ENCODE measurements at regions not wholly inside any gene's neighbourhood (a gene's known extent, or its start where the extent isn't known, plus 50 kb on each side); places are given as distances from the start of the nearest gene placed in this dataset.
"Not testable (repeated sequence)": the region's sequence is repeated elsewhere in the genome, so short reads cannot be mapped to it uniquely, and the experiment has no call there.

DNA sequence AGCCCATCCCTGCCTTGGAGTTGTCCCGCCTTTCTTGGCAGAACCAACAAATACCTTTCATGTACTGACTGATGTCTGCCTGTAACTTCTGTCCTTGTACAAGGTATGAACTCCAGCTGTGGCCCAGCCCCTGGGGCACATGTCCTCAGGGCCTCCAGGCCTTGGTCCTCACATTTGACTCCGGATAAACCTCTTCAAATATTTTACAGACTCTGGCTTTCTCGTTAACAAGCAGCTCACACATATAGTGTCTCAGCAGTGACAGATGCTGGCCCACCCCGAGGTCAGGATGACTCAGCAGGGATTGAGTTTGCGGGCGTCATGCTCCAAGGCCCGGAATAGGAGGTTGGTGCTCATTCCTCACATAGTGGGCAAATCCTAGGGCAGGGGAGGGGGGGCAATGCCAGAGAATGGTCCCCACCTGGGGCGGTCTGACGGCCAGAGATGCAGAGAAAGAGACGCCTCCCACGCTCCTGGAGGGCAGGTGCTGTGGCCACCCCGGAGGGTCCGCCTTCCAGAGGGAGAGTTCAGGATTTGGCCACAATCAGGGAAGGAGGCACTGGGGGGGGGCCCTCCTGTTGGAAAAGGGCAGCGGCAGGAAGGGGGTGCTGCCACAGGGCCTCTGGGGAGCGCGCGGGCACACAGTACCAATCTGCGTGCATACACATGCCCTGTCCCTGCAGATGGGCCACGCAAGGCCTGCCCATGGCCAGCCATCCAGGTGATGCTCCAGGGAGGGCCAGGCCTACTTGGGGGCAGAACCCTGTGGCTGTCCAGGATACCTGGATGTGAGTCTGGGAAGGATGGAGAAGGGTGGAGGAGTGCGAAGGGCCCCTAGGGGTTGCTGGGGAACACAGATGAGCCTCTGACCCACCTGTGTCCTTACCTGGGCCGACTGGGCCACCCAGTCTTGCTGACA lies 58.2 kb upstream of the SPN start:
- not testable (repeated sequence) for H2AFZ ChIP-seq (ENCODE audit: low read depth, low read length); H3K4me3 ChIP-seq (ENCODE audit: low read length); H3K27ac ChIP-seq (ENCODE audit: low read length); H3K36me3 ChIP-seq (replicated peaks; ENCODE audit: low read depth, low read length); H3K9me3 ChIP-seq (ENCODE audit: insufficient read depth, low read length); H3K4me2 ChIP-seq (ENCODE audit: low read length); H3K9ac ChIP-seq (ENCODE audit: low read length); H3K27me3 ChIP-seq (ENCODE audit: low read depth, low read length)
- H3K4me1 ChIP-seq (ENCODE audit: low read length), result peaks cover 42% of the 10 kb centered on the region
- peaks cover 94% of the 10 kb centered on the region for H3K79me2 ChIP-seq (ENCODE audit: low read length)
- peaks cover 46% of the 10 kb centered on the region for H4K20me1 ChIP-seq (ENCODE audit: insufficient read depth, low read length)

DNA sequence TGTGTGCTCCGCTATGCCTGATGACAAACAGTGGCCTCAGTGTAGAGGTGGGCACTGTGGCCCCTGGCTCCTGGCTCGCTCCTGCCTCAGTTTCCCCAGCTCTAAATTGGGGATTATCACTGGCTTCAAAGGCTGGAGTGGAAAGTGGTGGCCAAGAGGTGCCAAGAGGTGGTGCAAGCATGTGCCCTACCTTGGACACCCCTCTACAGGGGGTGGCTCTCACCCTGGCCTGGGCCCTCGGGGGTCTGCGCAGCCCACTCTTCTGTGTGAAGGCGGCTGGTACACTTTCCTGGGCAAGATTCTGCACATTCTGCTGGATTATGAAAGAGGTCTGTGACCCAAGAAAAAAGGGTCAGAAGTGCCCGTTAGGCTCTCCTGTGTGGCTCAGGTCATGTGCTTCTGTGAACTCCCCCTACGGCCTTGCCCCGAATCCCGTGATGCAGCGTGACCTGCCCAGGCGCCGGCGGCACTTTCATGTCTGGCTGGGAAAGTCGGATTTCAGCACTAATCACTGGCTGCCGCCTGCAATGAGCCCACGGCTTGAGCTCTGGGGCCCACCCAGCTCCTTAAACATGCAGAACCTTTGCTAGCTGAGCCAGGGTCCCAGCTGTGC lies 57.3 kb upstream of the SPN start:
- not testable (repeated sequence) for H3K4me3 ChIP-seq (ENCODE audit: low read length); H3K27me3 ChIP-seq (ENCODE audit: low read depth, low read length); H3K36me3 ChIP-seq (replicated peaks; ENCODE audit: low read depth, low read length); H3K9me3 ChIP-seq (ENCODE audit: insufficient read depth, low read length); H2AFZ ChIP-seq (ENCODE audit: low read depth, low read length); H3K27ac ChIP-seq (ENCODE audit: low read length); H3K4me2 ChIP-seq (ENCODE audit: low read length); H3K9ac ChIP-seq (ENCODE audit: low read length)
- H3K79me2 ChIP-seq (ENCODE audit: low read length), result peaks cover 94% of the 10 kb centered on the region
- peaks cover 34% of the 10 kb centered on the region for H3K4me1 ChIP-seq (ENCODE audit: low read length)
- H4K20me1 ChIP-seq (ENCODE audit: insufficient read depth, low read length), result peaks cover 41% of the 10 kb centered on the region

DNA sequence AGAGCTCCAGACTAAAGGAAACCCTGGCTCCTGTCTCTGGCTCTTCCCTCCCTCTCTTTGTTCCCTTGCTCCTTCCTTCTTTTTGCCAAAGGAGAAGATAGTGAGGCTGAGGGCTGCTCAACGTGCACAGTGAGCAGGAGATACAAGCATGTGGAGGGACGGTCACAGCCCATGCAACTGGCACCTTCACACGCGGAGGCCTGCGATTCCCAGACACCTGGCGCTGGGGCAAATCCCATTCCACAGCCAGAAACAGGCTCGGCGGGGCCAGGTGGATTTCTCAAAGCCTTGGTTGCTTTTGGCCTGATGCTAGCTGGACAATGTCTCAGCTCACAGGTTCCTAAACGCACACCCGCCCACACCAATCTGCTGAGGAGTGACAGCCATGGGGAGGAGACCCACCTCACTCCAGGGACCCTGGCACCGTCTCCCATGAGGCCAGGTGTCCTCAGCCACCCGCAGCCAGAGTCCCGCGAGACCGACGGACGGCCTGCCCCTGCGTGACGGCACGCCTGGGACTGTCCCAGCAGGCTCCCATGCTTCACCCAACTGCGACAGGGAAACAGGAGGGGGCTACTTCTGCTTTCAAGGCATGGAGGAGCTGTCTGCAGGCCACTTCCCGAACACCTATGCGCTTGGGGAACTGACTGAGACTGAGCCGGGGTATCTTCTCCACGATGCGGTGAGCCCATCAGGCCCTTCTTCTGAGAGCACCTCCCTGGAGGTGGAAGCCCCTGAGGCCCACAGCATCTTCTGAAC lies 56.2 kb upstream of the SPN start:
- Histone ChIP-seq H3K4me3 (ENCODE audit: low read length) (peak overlapping the region; percentile 45), H3K79me2 (ENCODE audit: low read length) (peaks cover 91% of the 10 kb centered on the region), H3K27ac (ENCODE audit: low read length) (peak overlapping the region; percentile 39), H3K4me1 (ENCODE audit: low read length) (peaks cover 26% of the 10 kb centered on the region), H3K9ac (ENCODE audit: low read length) (peak overlapping the region; percentile 25; the same call in 1 of the 2 replicates), H4K20me1 (ENCODE audit: insufficient read depth, low read length) (peaks cover 36% of the 10 kb centered on the region), H3K4me2 (ENCODE audit: low read length) (peak overlapping the region; percentile 46)
- not testable (repeated sequence) for H2AFZ ChIP-seq (ENCODE audit: low read depth, low read length); H3K9me3 ChIP-seq (ENCODE audit: insufficient read depth, low read length); H3K36me3 ChIP-seq (replicated peaks; ENCODE audit: low read depth, low read length); H3K27me3 ChIP-seq (ENCODE audit: low read depth, low read length)

DNA sequence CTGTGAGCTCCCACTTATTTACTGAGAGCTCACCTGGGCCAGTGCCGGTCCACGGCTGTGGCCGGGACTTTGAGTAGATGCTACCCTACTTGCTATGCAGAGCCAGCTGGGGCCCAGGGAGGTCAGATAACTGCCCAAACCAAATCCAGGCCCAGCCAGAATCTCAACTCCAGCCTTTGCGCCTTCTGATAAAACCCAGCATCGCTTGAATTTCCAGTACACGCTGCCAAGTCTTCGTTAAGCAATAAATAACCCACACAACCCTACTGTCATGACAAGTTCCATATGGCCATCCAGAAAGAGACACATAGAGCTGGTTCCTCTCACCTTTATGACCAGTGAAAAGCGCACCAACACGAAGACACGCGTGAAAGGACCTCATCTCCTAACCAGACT lies 55.6 kb upstream of the SPN start:
- peaks cover 89% of the 10 kb centered on the region for H3K79me2 ChIP-seq (ENCODE audit: low read length)
- peaks cover 31% of the 10 kb centered on the region for H4K20me1 ChIP-seq (ENCODE audit: insufficient read depth, low read length)
- peak overlapping the region; percentile 11; the same call in 1 of the 2 replicates for H3K27ac ChIP-seq (ENCODE audit: low read length)
- H3K9me3 ChIP-seq (ENCODE audit: insufficient read depth, low read length); H3K36me3 ChIP-seq (replicated peaks; ENCODE audit: low read depth, low read length); H3K9ac ChIP-seq (ENCODE audit: low read length); H2AFZ ChIP-seq (ENCODE audit: low read depth, low read length); H3K27me3 ChIP-seq (ENCODE audit: low read depth, low read length): not testable (repeated sequence)
- peaks cover 21% of the 10 kb centered on the region for H3K4me1 ChIP-seq (ENCODE audit: low read length)
- H3K4me3 ChIP-seq (ENCODE audit: low read length), result peak overlapping the region; percentile 45
- peak overlapping the region; percentile 46 for H3K4me2 ChIP-seq (ENCODE audit: low read length)

DNA sequence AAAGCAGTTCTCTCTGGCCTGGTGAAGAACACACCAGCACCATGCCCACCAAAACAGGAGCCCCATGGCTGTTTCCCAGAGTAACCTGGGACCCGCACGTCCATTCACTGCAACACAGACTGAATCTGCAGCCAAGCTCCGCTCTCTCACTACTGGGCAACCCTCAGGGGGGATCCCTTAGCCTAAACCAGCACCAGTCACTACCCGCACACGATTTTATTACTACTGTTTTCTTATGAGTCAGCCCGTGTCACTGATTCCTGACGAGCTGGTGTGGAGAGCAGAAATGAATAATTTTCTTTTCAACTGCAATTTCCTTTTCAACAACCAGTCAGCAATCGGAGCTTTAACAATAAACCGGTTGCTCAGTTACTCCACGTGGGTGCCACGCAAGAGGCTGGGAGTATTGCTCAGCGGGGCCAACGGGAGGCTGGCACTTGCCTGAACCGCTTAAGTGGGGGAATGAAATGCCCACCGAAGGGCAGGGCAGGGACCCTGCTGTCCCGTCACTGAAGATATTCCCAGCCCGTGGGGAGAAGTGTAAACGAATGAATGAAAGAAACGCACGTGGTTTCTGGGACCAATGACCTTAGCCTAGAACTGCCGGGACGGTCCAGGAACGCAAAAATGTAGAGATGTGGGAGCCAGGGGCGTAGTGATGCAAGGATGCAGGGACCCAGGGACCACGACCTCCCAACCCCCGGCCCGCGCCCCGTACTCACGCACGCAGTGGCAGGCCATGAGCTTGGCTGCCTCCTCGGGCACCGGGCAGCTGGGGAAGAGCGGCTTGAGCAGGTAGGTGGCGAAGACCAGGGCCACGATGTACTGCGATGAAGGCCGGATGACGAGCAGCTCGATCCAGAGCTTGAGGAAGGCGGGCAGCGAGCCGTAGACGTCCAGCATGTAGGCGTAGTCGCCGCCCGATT lies 50.4 kb upstream of the SPN start:
- H3K9me3 ChIP-seq (ENCODE audit: insufficient read depth, low read length); H3K4me1 ChIP-seq (ENCODE audit: low read length); H4K20me1 ChIP-seq (ENCODE audit: insufficient read depth, low read length); H3K27me3 ChIP-seq (ENCODE audit: low read depth, low read length); H2AFZ ChIP-seq (ENCODE audit: low read depth, low read length); H3K36me3 ChIP-seq (replicated peaks; ENCODE audit: low read depth, low read length): not testable (repeated sequence)
- peak overlapping the region; percentile 74 for H3K27ac ChIP-seq (ENCODE audit: low read length)
- peak overlapping the region; percentile 94 for H3K4me3 ChIP-seq (ENCODE audit: low read length)
- peaks cover 51% of the 10 kb centered on the region for H3K79me2 ChIP-seq (ENCODE audit: low read length)
- H3K9ac ChIP-seq (ENCODE audit: low read length), result peak overlapping the region; percentile 88
- peak overlapping the region; percentile 73 for H3K4me2 ChIP-seq (ENCODE audit: low read length)

Measured in OCI-LY3 (cell line).